Loucy (cell line): ENCODE measurements at regions not wholly inside any gene's neighbourhood (a gene's known extent, or its start where the extent isn't known, plus 50 kb on each side); places are given as distances from the start of the nearest gene placed in this dataset.

Experiments used
- H2AFZ ChIP-seq: fragments of 200-600 bp; sonication (generic); 2 replicates; pipeline ENCODE4 v1.6.0; 2016; ENCODE audit warnings: antibody characterized with exemption, mild to moderate bottlenecking, low read length, moderate library complexity
- H3F3A ChIP-seq: fragments of 200-600 bp; 2 replicates; pipeline ENCODE4 v1.6.0; 2016; ENCODE audit warnings: antibody characterized with exemption, low read depth, mild to moderate bottlenecking
- H3K27me3 ChIP-seq: fragments of 200-600 bp; sonication (generic); 2 replicates; pipeline ENCODE4 v1.6.1; 2014; ENCODE audit warnings: low read length, mild to moderate bottlenecking; ENCODE audit not compliant: insufficient read depth, poor library complexity, severe bottlenecking
- H3K36me3 ChIP-seq: fragments of 200-600 bp; sonication (generic); 2 replicates; pipeline ENCODE4 v1.6.1; 2016; ENCODE audit warnings: low read length; ENCODE audit not compliant: insufficient read depth
- H3K4me1 ChIP-seq: fragments of 200-600 bp; sonication (generic); 2 replicates; pipeline ENCODE4 v1.5.1; 2014; ENCODE audit warnings: low read length, mild to moderate bottlenecking; ENCODE audit not compliant: insufficient read depth, poor library complexity, severe bottlenecking
- H3K4me2 ChIP-seq: fragments of 200-600 bp; sonication (generic); 2 replicates; pipeline ENCODE4 v1.6.0; 2014; ENCODE audit warnings: antibody characterized with exemption, low read length, low read depth, mild to moderate bottlenecking; ENCODE audit not compliant: poor library complexity, severe bottlenecking
- H3K4me3 ChIP-seq: fragments of 200-600 bp; sonication (generic); 2 replicates; pipeline ENCODE4 v1.5.1; 2014; ENCODE audit warnings: low read length, mild to moderate bottlenecking, mixed read lengths; ENCODE audit not compliant: poor library complexity, severe bottlenecking
- H3K79me2 ChIP-seq: fragments of 200-600 bp; sonication (generic); 2 replicates; pipeline ENCODE4 v1.6.1; 2014; ENCODE audit warnings: low read length; ENCODE audit not compliant: insufficient read depth
- H3K9ac ChIP-seq: fragments of 200-600 bp; sonication (generic); 2 replicates; pipeline ENCODE4 v1.6.0; 2014; ENCODE audit warnings: mild to moderate bottlenecking, low read depth, low read length, moderate library complexity; ENCODE audit not compliant: poor library complexity, severe bottlenecking
- H3K9me2 ChIP-seq: fragments of 200-600 bp; sonication (generic); replicated peaks from 2 replicates; pipeline ENCODE4 v1.6.1; 2016; ENCODE audit warnings: low read depth, low read length, mixed read lengths
- H3K9me3 ChIP-seq: fragments of 200-600 bp; sonication (generic); 2 replicates; pipeline ENCODE4 v1.6.1; 2014; ENCODE audit warnings: mild to moderate bottlenecking, antibody characterized with exemption, low read length, low read depth; ENCODE audit not compliant: insufficient read depth
- H4K20me1 ChIP-seq: fragments of 200-600 bp; sonication (generic); 2 replicates; pipeline ENCODE4 v1.6.0; 2014; ENCODE audit warnings: antibody characterized with exemption, low read length, mild to moderate bottlenecking; ENCODE audit not compliant: insufficient read depth, poor library complexity, severe bottlenecking
- CTCF ChIP-seq: fragments of 200-600 bp; sonication (generic); conservative IDR thresholded peaks from 2 replicates; pipeline ENCODE4 v1.5.1; 2014; ENCODE audit warnings: mild to moderate bottlenecking, antibody characterized with exemption, low read length
- EZH2phosphoT487 ChIP-seq: fragments of 200-600 bp; IDR thresholded peaks from 2 replicates; pipeline ENCODE4 v1.6.1; 2018; ENCODE audit warnings: antibody characterized with exemption, mild to moderate bottlenecking, moderate library complexity, borderline replicate concordance

GRCh38 chr10:78616125-78616695 lies 452.6 kb upstream of the ZMIZ1 start:
- Histone ChIP-seq H3K9me2 (no peaks in the 10 kb centered on the region), H2AFZ (no peak overlapping the region), H3K79me2 (no peaks in the 10 kb centered on the region), H3F3A (no peaks in the 10 kb centered on the region), H3K4me2 (no peak overlapping the region), H3K9me3 (no peaks in the 10 kb centered on the region), H3K27me3 (no peaks in the 10 kb centered on the region), H3K4me1 (no peaks in the 10 kb centered on the region), H3K36me3 (no peaks in the 10 kb centered on the region), H3K9ac (no peak overlapping the region), H4K20me1 (no peaks in the 10 kb centered on the region), H3K4me3 (no peak overlapping the region)
- no peak for TF ChIP-seq CTCF
- TF ChIP-seq EZH2phosphoT487 = no peak

GRCh38 chr10:78617115-78617514 lies 451.7 kb upstream of the ZMIZ1 start:
- no peaks in the 10 kb centered on the region for H4K20me1 ChIP-seq
- no peaks in the 10 kb centered on the region for H3K4me1 ChIP-seq
- no peaks in the 10 kb centered on the region for H3K27me3 ChIP-seq
- no peaks in the 10 kb centered on the region for H3K79me2 ChIP-seq
- H3K9me3 ChIP-seq = no peaks in the 10 kb centered on the region
- no peak overlapping the region for H3K9ac ChIP-seq
- TF ChIP-seq CTCF = no peak
- no peak for TF ChIP-seq EZH2phosphoT487
- no peak overlapping the region for H3K4me2 ChIP-seq
- no peaks in the 10 kb centered on the region for H3K36me3 ChIP-seq
- H3F3A ChIP-seq = no peaks in the 10 kb centered on the region
- H2AFZ ChIP-seq = no peak overlapping the region
- H3K9me2 ChIP-seq = no peaks in the 10 kb centered on the region
- H3K4me3 ChIP-seq = no peak overlapping the region

- no peak overlapping the region for H3K4me2 ChIP-seq
- no peaks in the 10 kb centered on the region for H3K36me3 ChIP-seq
- H3F3A ChIP-seq = no peaks in the 10 kb centered on the region
- no peaks in the 10 kb centered on the region for H3K79me2 ChIP-seq
- TF ChIP-seq CTCF (no peak), EZH2phosphoT487 (no peak)
- no peak overlapping the region for H2AFZ ChIP-seq
- no peaks in the 10 kb centered on the region for H3K27me3 ChIP-seq
- H3K4me1 ChIP-seq = no peaks in the 10 kb centered on the region
- no peak overlapping the region for H3K4me3 ChIP-seq
- H4K20me1 ChIP-seq = no peaks in the 10 kb centered on the region
- no peak overlapping the region for H3K9ac ChIP-seq
- H3K9me3 ChIP-seq = no peaks in the 10 kb centered on the region
- H3K9me2 ChIP-seq = no peaks in the 10 kb centered on the region
These were observed 451.1 kb upstream of the ZMIZ1 start for GRCh38 chr10:78617631-78618030.
